ENCODE measurements at regions not wholly inside any gene's neighbourhood (a gene's known extent, or its start where the extent isn't known, plus 50 kb on each side); places are given as distances from the start of the nearest gene placed in this dataset.

DNA sequence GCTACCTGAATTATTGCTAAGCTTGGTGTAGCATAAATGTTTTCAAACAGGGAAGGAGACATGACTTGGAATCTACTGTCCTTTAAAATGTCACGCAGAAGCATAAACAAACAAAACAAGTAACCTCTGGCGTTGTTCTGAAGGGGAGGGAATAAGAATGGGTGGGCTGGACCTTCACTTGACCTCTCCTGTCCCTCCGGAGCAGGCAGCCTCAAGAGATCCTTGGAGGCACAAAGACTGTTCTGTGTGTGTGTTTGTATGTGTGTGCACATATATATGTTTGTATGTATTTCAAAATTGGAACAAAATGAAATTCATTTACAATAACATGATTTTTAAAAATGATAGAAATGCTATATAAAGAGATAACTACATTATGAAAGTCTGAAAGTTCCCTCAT is 91.3 kb upstream of the DCLK2 start:
- intact Hi-C loops (cut with micrococcal nuclease): no loop called here
- no peak overlapping the region for H3K27ac Mint-ChIP-seq (ENCODE audit: low read depth, unreplicated experiment)
- no peaks in the 10 kb centered on the region for H3K27me3 Mint-ChIP-seq (ENCODE audit: insufficient read depth, unreplicated experiment)
- ChIA-PET CTCF (interaction anchor here (0.7 to 5.2 kb wide), 4 partner anchors 23 to 619 kb away, joined by 3 to 27 read pairs (median 4); no protein-coding TSS in a partner anchor), POLR2A (no interaction called here)
- no peaks in the 10 kb centered on the region for H3K9me3 Mint-ChIP-seq (ENCODE audit: unreplicated experiment)
- no peaks in the 10 kb centered on the region for H3K36me3 Mint-ChIP-seq (ENCODE audit: insufficient read depth, unreplicated experiment)
- H3K4me3 Mint-ChIP-seq (ENCODE audit: unreplicated experiment): no peak overlapping the region
- TF ChIP-seq, protein P1, sequence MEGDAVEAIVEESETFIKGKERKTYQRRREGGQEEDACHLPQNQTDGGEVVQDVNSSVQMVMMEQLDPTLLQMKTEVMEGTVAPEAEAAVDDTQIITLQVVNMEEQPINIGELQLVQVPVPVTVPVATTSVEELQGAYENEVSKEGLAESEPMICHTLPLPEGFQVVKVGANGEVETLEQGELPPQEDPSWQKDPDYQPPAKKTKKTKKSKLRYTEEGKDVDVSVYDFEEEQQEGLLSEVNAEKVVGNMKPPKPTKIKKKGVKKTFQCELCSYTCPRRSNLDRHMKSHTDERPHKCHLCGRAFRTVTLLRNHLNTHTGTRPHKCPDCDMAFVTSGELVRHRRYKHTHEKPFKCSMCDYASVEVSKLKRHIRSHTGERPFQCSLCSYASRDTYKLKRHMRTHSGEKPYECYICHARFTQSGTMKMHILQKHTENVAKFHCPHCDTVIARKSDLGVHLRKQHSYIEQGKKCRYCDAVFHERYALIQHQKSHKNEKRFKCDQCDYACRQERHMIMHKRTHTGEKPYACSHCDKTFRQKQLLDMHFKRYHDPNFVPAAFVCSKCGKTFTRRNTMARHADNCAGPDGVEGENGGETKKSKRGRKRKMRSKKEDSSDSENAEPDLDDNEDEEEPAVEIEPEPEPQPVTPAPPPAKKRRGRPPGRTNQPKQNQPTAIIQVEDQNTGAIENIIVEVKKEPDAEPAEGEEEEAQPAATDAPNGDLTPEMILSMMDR (IDR thresholded peaks at IDR 0.05; ENCODE audit: unreplicated experiment): no peak
- no peaks in the 10 kb centered on the region for H3K4me1 Mint-ChIP-seq (ENCODE audit: insufficient read depth, unreplicated experiment)
- no peak for DNase-seq (ENCODE audit: unreplicated experiment)
- BruUV-seq (replicated peaks): no TSS peak

DNA sequence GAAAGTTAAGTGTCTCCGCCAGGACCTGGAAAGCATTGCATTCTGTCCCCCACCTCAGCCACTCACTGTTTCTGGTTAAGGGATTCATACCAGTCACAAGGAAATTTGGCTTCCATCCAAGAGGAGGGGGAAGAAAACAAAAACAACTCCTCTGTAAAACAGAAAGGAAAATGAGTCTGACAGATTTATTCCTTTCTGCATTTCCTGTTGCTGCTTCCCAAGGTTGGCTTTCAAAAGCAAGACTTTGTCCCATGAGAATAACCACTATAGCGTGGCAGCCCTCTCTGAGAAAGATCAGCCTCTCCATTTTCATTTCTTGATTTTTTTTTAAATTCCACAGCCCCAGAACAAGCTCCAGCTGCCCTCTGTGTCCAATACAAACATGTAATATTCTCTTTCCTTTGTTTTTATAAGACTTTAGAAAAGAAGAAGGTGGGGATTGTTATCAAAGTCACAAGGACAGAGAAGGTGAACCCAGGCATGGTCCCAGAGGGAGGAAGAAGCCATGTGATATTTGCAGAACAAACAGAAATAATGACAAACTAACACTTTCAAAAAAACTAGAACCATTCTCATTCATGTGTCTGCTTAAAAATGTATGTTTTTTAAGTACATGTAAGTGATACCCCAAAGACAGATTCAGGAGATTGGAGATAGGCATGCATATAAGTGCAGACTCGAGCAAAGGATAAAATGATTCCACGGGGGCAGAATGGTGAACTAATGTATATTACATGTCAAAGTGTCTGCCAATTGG is 90.7 kb upstream of the DCLK2 start:
- Mint-ChIP-seq H3K4me1 (ENCODE audit: insufficient read depth, unreplicated experiment) (no peaks in the 10 kb centered on the region), H3K36me3 (ENCODE audit: insufficient read depth, unreplicated experiment) (no peaks in the 10 kb centered on the region), H3K4me3 (ENCODE audit: unreplicated experiment) (no peak overlapping the region), H3K27me3 (ENCODE audit: insufficient read depth, unreplicated experiment) (no peaks in the 10 kb centered on the region), H3K27ac (ENCODE audit: low read depth, unreplicated experiment) (no peak overlapping the region), H3K9me3 (ENCODE audit: unreplicated experiment) (no peaks in the 10 kb centered on the region)
- DNase-seq (ENCODE audit: unreplicated experiment): no peak
- intact Hi-C loops (cut with micrococcal nuclease): no loop called here
- ChIA-PET CTCF (interaction anchor here (0.6 to 5.2 kb wide), 6 partner anchors 22 to 1043 kb away, joined by 3 to 27 read pairs (median 3); no protein-coding TSS in a partner anchor), POLR2A (interaction anchor here (0.9 kb wide), 1 partner anchor 11 kb away, joined by 3 read pairs; no protein-coding TSS in a partner anchor)
- TF ChIP-seq, protein P1 (IDR thresholded peaks at IDR 0.05; ENCODE audit: unreplicated experiment): no peak
- BruUV-seq (replicated peaks): no TSS peak

DNA sequence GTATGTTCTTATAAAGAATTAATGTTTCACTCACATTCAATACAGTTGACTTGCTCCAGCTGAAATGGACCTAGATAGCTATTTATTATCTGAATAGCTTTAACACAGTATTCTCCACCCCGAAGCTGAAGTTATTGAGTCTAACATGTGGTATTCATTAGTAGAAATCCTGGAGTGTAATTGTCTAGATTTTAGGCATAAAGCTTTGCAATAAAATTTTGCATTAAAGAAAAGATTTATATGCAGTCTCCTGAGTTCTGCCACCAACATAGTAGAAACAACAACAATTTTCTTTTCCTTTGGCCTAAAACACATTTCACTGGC is 90.2 kb upstream of the DCLK2 start:
- H3K27ac Mint-ChIP-seq (ENCODE audit: low read depth, unreplicated experiment): no peak overlapping the region
- no peak for DNase-seq (ENCODE audit: unreplicated experiment)
- TF ChIP-seq, protein P1 (IDR thresholded peaks at IDR 0.05; ENCODE audit: unreplicated experiment): no peak
- H3K36me3 Mint-ChIP-seq (ENCODE audit: insufficient read depth, unreplicated experiment): no peaks in the 10 kb centered on the region
- H3K27me3 Mint-ChIP-seq (ENCODE audit: insufficient read depth, unreplicated experiment): no peaks in the 10 kb centered on the region
- H3K9me3 Mint-ChIP-seq (ENCODE audit: unreplicated experiment): no peaks in the 10 kb centered on the region
- no peak overlapping the region for H3K4me3 Mint-ChIP-seq (ENCODE audit: unreplicated experiment)
- intact Hi-C loops (cut with micrococcal nuclease): no loop called here
- no peaks in the 10 kb centered on the region for H3K4me1 Mint-ChIP-seq (ENCODE audit: insufficient read depth, unreplicated experiment)
- no TSS peak for BruUV-seq (replicated peaks)
- ChIA-PET POLR2A (interaction anchor here (0.9 kb wide), 1 partner anchor 10 kb away, joined by 3 read pairs; no protein-coding TSS in a partner anchor), CTCF (interaction anchor here (0.6 to 5.2 kb wide), 5 partner anchors 10 to 1043 kb away, joined by 3 to 27 read pairs (median 5); no protein-coding TSS in a partner anchor)

DNA sequence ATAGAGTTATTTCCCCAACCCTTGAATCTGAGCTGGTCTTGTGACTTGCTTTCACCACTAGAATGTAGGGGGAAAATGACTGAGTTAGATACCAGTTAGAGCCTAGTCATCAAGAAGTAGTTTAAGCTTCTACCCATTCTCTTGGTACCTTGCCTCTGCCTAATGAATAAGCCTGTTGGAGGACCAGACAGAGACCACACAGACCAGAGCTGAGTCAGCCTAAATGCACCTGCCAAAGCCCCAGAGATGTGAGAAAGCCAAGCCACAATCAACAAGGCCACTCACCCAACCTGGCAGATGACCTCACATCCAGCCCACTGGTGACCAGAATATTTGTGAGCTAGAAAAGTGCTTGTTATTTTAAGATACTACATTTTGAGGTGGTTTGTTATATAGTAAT is 85.2 kb upstream of the DCLK2 start:
- DNase-seq (ENCODE audit: unreplicated experiment): no peak
- H3K27me3 Mint-ChIP-seq (ENCODE audit: insufficient read depth, unreplicated experiment): no peaks in the 10 kb centered on the region
- no TSS peak for BruUV-seq (replicated peaks)
- TF ChIP-seq, protein P1 (IDR thresholded peaks at IDR 0.05; ENCODE audit: unreplicated experiment): no peak
- H3K27ac Mint-ChIP-seq (ENCODE audit: low read depth, unreplicated experiment): no peak overlapping the region
- H3K9me3 Mint-ChIP-seq (ENCODE audit: unreplicated experiment): no peaks in the 10 kb centered on the region
- ChIA-PET POLR2A (no interaction called here), CTCF (interaction anchor here (0.6 to 3.3 kb wide), 5 partner anchors 12 to 600 kb away, joined by 3 to 8 read pairs (median 6); no protein-coding TSS in a partner anchor)
- H3K36me3 Mint-ChIP-seq (ENCODE audit: insufficient read depth, unreplicated experiment): no peaks in the 10 kb centered on the region
- peaks cover 13% of the 10 kb centered on the region for H3K4me1 Mint-ChIP-seq (ENCODE audit: insufficient read depth, unreplicated experiment)
- intact Hi-C loops (cut with micrococcal nuclease): no loop called here
- H3K4me3 Mint-ChIP-seq (ENCODE audit: unreplicated experiment): no peak overlapping the region

Data from MCF 10A (cell line).